Type B pancreatic cell (in vitro differentiated cells): ENCODE measurements at regions not wholly inside any gene's neighbourhood (a gene's known extent, or its start where the extent isn't known, plus 50 kb on each side); places are given as distances from the start of the nearest gene placed in this dataset.

Experiments
- DNase-seq: peaks from one replicate; pipeline ENCODE4 v3.0.0; 2021; ENCODE audit warnings: mixed read lengths; ENCODE audit not compliant: unreplicated experiment; ENCODE audit errors: extremely low spot score
- H3K27ac Mint-ChIP-seq: 2 replicates; pipeline ENCODE4 v1.8.0; 2021; ENCODE audit warnings: mild to moderate bottlenecking, mixed read lengths
- H3K27me3 Mint-ChIP-seq: 2 replicates; pipeline ENCODE4 v1.8.0; 2021; ENCODE audit warnings: mixed read lengths
- H3K36me3 Mint-ChIP-seq: 2 replicates; pipeline ENCODE4 v1.8.0; 2021; ENCODE audit warnings: mixed read lengths
- H3K4me1 Mint-ChIP-seq: one replicate; pipeline ENCODE4 v1.8.0; 2021; ENCODE audit warnings: mixed read lengths; ENCODE audit not compliant: unreplicated experiment
- H3K4me3 Mint-ChIP-seq: 2 replicates; pipeline ENCODE4 v1.8.0; 2021; ENCODE audit warnings: mild to moderate bottlenecking, mixed read lengths
- H3K9me3 Mint-ChIP-seq: 2 replicates; pipeline ENCODE4 v1.8.0; 2021; ENCODE audit warnings: mixed read lengths
- TF ChIP-seq, protein P1 (sequence below): fragments of 200-600 bp; sonication (generic); conservative IDR thresholded peaks from 2 replicates; pipeline ENCODE4 v1.5.0; 2021; ENCODE audit warnings: antibody characterized with exemption, mild to moderate bottlenecking

DNA sequence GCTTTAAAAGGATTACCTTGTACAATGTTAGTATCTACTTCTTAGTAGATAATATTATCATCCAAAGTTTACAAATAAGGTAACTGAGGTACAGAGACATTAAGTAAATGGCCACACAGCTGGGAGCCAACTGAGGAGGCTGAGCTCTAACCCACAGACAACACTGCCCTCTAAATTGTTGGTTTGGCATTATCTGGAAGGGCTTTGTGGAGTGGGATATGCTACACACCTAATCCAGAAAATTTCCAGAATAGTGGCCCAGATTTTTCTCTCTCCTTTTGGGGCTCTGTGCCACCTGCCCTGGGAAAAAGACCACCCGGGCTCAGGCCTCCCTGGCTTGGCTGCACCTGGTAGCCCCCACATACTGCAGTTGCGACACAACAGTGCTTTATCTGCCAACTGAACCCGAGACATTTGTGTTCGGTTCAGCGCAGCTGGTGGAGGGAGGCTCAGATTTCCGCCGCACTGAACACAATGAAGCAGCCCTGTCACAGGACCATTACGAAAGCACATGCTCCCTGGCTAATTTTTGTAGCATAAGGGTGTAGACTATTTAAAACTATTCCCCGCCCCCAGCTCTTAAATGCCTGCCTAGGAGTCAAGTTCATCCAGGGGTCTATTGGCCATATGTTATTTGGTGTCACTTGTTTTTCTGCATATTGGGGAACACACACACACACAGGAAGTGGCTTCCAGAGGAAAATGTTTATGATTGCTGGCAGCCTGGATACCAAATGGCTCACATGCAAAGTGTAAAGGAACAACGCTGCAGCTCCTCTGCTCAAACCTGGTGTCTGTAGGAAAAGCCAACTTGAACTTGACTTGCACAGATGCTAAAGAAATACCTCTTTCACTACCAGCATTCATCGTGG lies 92.3 kb upstream of the ESRRG start:
- Mint-ChIP-seq H3K36me3 (no peaks in the 10 kb centered on the region), H3K9me3 (no peaks in the 10 kb centered on the region), H3K27ac (no peak overlapping the region), H3K27me3 (peaks cover 55% of the 10 kb centered on the region), H3K4me1 (peaks cover 8% of the 10 kb centered on the region), H3K4me3 (no peak overlapping the region)
- DNase-seq: no peak
- TF ChIP-seq, protein P1, sequence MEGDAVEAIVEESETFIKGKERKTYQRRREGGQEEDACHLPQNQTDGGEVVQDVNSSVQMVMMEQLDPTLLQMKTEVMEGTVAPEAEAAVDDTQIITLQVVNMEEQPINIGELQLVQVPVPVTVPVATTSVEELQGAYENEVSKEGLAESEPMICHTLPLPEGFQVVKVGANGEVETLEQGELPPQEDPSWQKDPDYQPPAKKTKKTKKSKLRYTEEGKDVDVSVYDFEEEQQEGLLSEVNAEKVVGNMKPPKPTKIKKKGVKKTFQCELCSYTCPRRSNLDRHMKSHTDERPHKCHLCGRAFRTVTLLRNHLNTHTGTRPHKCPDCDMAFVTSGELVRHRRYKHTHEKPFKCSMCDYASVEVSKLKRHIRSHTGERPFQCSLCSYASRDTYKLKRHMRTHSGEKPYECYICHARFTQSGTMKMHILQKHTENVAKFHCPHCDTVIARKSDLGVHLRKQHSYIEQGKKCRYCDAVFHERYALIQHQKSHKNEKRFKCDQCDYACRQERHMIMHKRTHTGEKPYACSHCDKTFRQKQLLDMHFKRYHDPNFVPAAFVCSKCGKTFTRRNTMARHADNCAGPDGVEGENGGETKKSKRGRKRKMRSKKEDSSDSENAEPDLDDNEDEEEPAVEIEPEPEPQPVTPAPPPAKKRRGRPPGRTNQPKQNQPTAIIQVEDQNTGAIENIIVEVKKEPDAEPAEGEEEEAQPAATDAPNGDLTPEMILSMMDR: no peak

DNA sequence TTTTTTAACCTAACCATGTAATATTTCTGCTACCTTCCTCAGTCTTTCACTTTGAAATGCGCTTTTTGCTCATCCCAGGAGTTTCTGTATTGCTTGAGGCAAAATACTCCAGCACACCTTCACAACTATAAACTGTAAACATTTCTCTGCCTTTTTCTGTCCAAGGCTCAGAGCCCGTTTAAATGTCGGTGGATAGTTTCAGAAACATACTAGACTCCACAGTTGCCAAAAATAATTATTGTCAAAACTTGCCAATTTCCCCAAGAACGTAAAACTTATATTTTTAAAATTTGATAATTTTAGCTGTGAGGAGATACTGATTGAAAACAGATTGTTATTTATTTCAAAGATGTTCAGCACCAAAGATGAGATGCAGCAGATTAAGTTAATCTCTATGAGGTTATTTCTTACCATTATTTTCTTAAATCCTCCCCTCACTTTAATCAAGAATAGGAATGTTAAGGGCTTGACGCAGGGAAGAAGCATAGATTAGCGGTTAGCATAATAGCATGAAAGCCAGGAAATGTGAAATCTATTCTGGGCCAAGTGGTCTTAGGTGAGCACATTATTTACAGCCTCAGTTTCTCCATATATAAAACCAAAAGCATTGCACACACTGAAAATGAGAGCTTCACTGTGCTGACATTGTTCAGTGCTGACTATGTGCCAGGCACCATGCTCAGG lies 91.5 kb upstream of the ESRRG start:
- Mint-ChIP-seq H3K4me1 (peaks cover 6% of the 10 kb centered on the region), H3K4me3 (no peak overlapping the region), H3K27me3 (peaks cover 56% of the 10 kb centered on the region), H3K9me3 (no peaks in the 10 kb centered on the region), H3K36me3 (no peaks in the 10 kb centered on the region), H3K27ac (no peak overlapping the region)
- TF ChIP-seq, protein P1: no peak
- no peak for DNase-seq

DNA sequence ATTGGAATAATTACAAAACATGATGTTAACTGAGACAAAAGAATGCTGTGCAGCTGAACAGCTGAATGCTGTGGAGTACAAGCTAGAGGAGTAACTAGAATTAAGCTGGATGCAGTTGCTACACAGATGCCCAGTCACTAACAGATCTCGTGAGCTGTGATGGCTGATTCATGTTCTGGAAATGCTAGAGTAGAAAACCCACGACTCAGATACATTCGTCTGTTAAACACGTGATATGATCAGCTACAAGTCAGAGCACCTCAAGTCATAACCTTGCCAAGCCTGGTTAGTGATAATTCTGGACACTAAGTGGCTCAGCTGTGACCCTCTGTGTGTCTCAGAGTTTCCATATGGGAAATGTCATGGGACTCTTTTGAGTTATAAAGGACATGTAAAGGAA lies 89.7 kb upstream of the ESRRG start:
- no peaks in the 10 kb centered on the region for H3K9me3 Mint-ChIP-seq
- TF ChIP-seq, protein P1: no peak
- no peaks in the 10 kb centered on the region for H3K36me3 Mint-ChIP-seq
- no peak overlapping the region for H3K4me3 Mint-ChIP-seq
- no peak overlapping the region for H3K27ac Mint-ChIP-seq
- H3K27me3 Mint-ChIP-seq: peaks cover 51% of the 10 kb centered on the region
- no peak for DNase-seq
- peaks cover 6% of the 10 kb centered on the region for H3K4me1 Mint-ChIP-seq

DNA sequence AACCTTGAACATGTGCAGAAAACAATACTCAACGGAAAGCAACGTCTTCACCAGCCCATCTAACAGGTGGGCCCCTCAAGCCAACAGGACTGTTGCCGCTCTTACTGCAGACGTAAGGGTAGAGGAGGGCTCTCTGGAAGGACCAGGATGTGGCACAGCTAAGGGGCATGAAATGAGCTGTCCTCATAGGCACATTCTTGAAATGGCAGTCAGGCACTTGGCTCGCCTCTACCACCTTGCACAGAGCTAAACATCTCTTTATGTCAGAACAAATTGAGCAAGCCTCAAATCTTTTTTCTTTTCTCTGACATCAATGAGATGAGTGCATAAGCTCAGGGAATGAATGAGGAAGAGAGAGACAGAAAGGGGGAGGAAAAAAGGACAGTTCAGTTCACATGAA lies 86.4 kb upstream of the ESRRG start:
- no peaks in the 10 kb centered on the region for H3K36me3 Mint-ChIP-seq
- H3K4me1 Mint-ChIP-seq: peaks cover 2% of the 10 kb centered on the region
- DNase-seq: no peak
- TF ChIP-seq, protein P1: no peak
- no peak overlapping the region for H3K27ac Mint-ChIP-seq
- peaks cover 41% of the 10 kb centered on the region for H3K27me3 Mint-ChIP-seq
- H3K4me3 Mint-ChIP-seq: no peak overlapping the region
- no peaks in the 10 kb centered on the region for H3K9me3 Mint-ChIP-seq

DNA sequence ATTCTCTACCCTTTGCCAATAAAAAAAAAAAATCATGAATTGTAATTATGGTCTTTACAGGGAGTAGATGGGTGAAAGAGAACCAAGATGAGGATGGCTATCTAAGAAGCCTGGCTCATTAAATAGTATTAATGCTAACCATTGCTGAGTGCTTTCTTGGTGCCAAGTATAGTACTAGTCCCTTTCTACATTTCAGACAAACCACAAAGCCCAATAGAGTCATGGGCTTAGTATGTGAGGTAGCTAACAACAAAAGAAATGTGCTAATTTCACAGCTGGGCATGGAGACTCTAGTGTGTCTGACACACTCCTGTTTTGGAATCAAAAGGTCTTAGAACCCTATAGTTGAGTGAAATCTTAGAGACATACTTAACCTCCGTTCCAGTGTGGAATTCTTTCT lies 84.5 kb upstream of the ESRRG start:
- Mint-ChIP-seq H3K4me3 (no peak overlapping the region), H3K36me3 (no peaks in the 10 kb centered on the region), H3K4me1 (peaks cover 6% of the 10 kb centered on the region), H3K27me3 (peaks cover 39% of the 10 kb centered on the region), H3K9me3 (no peaks in the 10 kb centered on the region), H3K27ac (no peak overlapping the region)
- TF ChIP-seq, protein P1: no peak
- no peak for DNase-seq
